GM12891 (cell line): ENCODE measurements at regions not wholly inside any gene's neighbourhood (a gene's known extent, or its start where the extent isn't known, plus 50 kb on each side); places are given as distances from the start of the nearest gene placed in this dataset.

Experiments used
- PAX5 ChIP-seq: IDR thresholded peaks from 2 replicates; pipeline ENCODE4 v1.6.1; 2011; ENCODE audit warnings: low read length, moderate library complexity, mild to moderate bottlenecking; ENCODE audit not compliant: insufficient read depth, severe bottlenecking
- POLR2A ChIP-seq: IDR thresholded peaks from 2 replicates; pipeline ENCODE4 v1.6.1; 2011; ENCODE audit warnings: low read depth, low read length, control low read depth
- POLR2AphosphoS5 ChIP-seq: IDR thresholded peaks from 2 replicates; pipeline ENCODE4 v1.6.1; 2011; ENCODE audit warnings: low read depth, low read length, control low read depth
- POU2F2 ChIP-seq: IDR thresholded peaks from 2 replicates; pipeline ENCODE4 v1.6.1; 2011; ENCODE audit warnings: low read depth, mild to moderate bottlenecking, control low read depth, low read length, moderate library complexity
- TAF1 ChIP-seq: IDR thresholded peaks from 2 replicates; pipeline ENCODE4 v1.6.1; 2011; ENCODE audit warnings: low read depth, low read length, control low read depth

DNA sequence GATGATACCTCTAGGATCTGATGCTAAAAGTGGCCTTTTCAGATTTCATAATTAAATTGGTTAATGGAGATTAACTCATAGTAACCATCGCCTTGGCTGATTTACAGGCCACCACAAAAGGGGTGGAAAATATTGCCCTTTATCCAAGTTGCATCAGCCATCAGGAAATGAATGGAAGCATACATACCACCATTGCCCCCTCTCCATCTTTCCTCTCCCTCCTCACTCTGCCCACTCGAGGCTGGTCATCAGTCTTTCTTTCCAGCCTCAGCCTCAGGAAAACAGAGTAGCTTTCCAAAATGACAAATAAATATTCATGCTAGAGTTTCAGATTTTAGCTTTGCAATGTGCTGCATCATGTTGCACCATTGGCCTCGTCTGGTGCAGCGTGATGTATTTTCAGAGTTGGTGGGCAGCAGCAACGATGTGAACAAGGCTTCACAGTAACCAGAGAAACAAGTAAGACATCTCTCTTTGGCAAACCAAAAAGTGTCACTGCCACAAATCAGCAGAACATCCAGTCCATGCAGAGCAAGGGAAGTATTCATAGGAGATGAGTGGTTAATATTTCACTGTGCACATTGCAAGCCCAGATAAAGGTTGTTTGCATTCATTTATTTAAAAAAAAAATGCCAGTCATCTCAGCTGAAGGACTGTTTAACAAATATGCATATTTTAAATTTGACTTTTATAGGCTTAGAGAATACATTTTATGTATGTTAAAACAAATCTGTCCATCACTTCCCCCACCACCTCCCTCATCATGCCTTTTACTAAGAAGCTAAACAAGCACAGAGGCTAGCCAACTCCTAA is 136.7 kb upstream of the FAT3 start:
- no peak for TF ChIP-seq POLR2A
- TF ChIP-seq POLR2AphosphoS5: no peak
- no peak for TF ChIP-seq POU2F2
- TF ChIP-seq TAF1: no peak
- no peak for TF ChIP-seq PAX5
